MM.1S (cell line): ENCODE measurements at regions not wholly inside any gene's neighbourhood (a gene's known extent, or its start where the extent isn't known, plus 50 kb on each side); places are given as distances from the start of the nearest gene placed in this dataset.

Experiments
- DNase-seq: peaks from one replicate; pipeline ENCODE4 v3.0.0-alpha.2; 2015
- H2AFZ ChIP-seq: fragments of 300-600 bp; sonication (generic); 2 replicates; pipeline ENCODE4 v1.6.0; 2016; ENCODE audit warnings: antibody characterized with exemption, low read length
- H3F3A ChIP-seq: fragments of 300-600 bp; sonication (generic); 2 replicates; pipeline ENCODE4 v1.6.1; 2016; ENCODE audit warnings: mild to moderate bottlenecking, antibody characterized with exemption, low read length, moderate library complexity, mixed read lengths; ENCODE audit not compliant: insufficient read depth
- H3K27ac ChIP-seq: fragments of 300-600 bp; sonication (generic); 2 replicates; pipeline ENCODE4 v1.5.1; 2016; ENCODE audit warnings: mild to moderate bottlenecking, low read length
- H3K27me3 ChIP-seq: fragments of 300-600 bp; sonication (generic); replicated peaks from 2 replicates; pipeline ENCODE4 v1.6.0; 2016; ENCODE audit warnings: low read length; ENCODE audit not compliant: insufficient read depth
- H3K36me3 ChIP-seq: fragments of 300-600 bp; sonication (generic); replicated peaks from 2 replicates; pipeline ENCODE4 v1.6.1; 2016; ENCODE audit warnings: mild to moderate bottlenecking, low read length, mixed read lengths; ENCODE audit not compliant: insufficient read depth
- H3K4me1 ChIP-seq: fragments of 300-600 bp; sonication (generic); 2 replicates; pipeline ENCODE4 v1.6.1; 2016; ENCODE audit warnings: low read length, mixed read lengths
- H3K4me2 ChIP-seq: fragments of 300-600 bp; sonication (generic); 2 replicates; pipeline ENCODE4 v1.6.0; 2016; ENCODE audit warnings: low read depth, low read length
- H3K4me3 ChIP-seq: fragments of 300-600 bp; sonication (generic); 2 replicates; pipeline ENCODE4 v1.5.1; 2016; ENCODE audit warnings: low read length, mixed read lengths
- H3K79me2 ChIP-seq: fragments of 300-600 bp; sonication (generic); 2 replicates; pipeline ENCODE4 v1.6.1; 2016; ENCODE audit warnings: mixed run types, low read length, mixed read lengths
- H3K9ac ChIP-seq: fragments of 300-600 bp; sonication (generic); 2 replicates; pipeline ENCODE4 v1.6.1; 2016; ENCODE audit warnings: low read length, mixed read lengths
- H3K9me2 ChIP-seq: fragments of 300-600 bp; sonication (generic); replicated peaks from 2 replicates; pipeline ENCODE4 v1.6.1; 2016; ENCODE audit warnings: mild to moderate bottlenecking, low read length, mixed read lengths; ENCODE audit not compliant: insufficient read depth
- H3K9me3 ChIP-seq: fragments of 300-600 bp; sonication (generic); replicated peaks from 2 replicates; pipeline ENCODE4 v1.6.1; 2016; ENCODE audit warnings: mild to moderate bottlenecking, low read length, mixed read lengths; ENCODE audit not compliant: insufficient read depth
- H4K20me1 ChIP-seq: fragments of 300-600 bp; sonication (generic); 2 replicates; pipeline ENCODE4 v1.6.1; 2016; ENCODE audit warnings: mild to moderate bottlenecking, low read length, moderate library complexity, mixed read lengths; ENCODE audit not compliant: insufficient read depth
- CTCF ChIP-seq: fragments of 300-600 bp; sonication (generic); IDR thresholded peaks from 2 replicates; pipeline ENCODE4 v1.5.1; 2016; ENCODE audit warnings: antibody characterized with exemption, low read length, mixed read lengths
- EZH2 ChIP-seq: fragments of 300-600 bp; sonication (generic); optimal IDR thresholded peaks from 2 replicates; pipeline ENCODE3; 2017; ENCODE audit warnings: low read depth, mild to moderate bottlenecking, antibody characterized with exemption, low read length, mixed read lengths
- EZH2phosphoT487 ChIP-seq: fragments of 300-600 bp; sonication (generic); IDR thresholded peaks from 2 replicates; pipeline ENCODE4 v1.6.1; 2018; ENCODE audit warnings: antibody characterized with exemption, low read length

DNA sequence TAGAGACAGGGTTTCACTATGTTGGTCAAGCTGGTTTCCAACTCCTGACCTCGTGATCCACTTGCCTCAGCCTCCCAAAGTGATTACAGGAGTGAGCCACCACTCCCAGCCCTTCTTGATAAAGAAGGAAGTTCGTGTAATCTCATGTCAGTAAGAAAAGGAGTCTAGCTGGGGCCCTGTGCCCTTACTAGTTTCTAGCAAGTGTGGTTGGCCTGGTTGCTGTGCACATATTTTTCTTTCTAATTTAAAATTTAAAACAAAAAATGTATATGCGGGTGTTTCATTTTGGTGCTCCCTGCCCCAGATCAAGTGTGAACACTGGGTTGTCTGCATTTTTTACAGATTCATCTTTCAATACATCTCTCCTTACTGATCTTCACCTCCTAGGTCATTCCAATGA, 770.8 kb upstream of the TENM4 start:
- Histone ChIP-seq H3K9ac (no peak overlapping the region), H3K9me2 (no peaks in the 10 kb centered on the region), H3K4me1 (no peaks in the 10 kb centered on the region), H4K20me1 (no peaks in the 10 kb centered on the region), H3F3A (no peaks in the 10 kb centered on the region), H2AFZ (no peak overlapping the region), H3K4me2 (no peak overlapping the region), H3K9me3 (no peaks in the 10 kb centered on the region), H3K36me3 (no peaks in the 10 kb centered on the region), H3K27me3 (no peaks in the 10 kb centered on the region), H3K27ac (no peak overlapping the region), H3K4me3 (no peak overlapping the region), H3K79me2 (no peaks in the 10 kb centered on the region)
- TF ChIP-seq EZH2phosphoT487 = no peak
- no peak for TF ChIP-seq CTCF
- no peak for TF ChIP-seq EZH2
- DNase-seq = no peak

- Histone ChIP-seq H3K36me3 (no peaks in the 10 kb centered on the region), H3K27ac (no peak overlapping the region), H3K9ac (no peak overlapping the region), H3K4me1 (no peaks in the 10 kb centered on the region), H3K27me3 (no peaks in the 10 kb centered on the region), H2AFZ (no peak overlapping the region), H3F3A (no peaks in the 10 kb centered on the region), H4K20me1 (no peaks in the 10 kb centered on the region), H3K4me3 (no peak overlapping the region), H3K9me2 (no peaks in the 10 kb centered on the region), H3K4me2 (no peak overlapping the region), H3K79me2 (no peaks in the 10 kb centered on the region), H3K9me3 (no peaks in the 10 kb centered on the region)
- TF ChIP-seq EZH2phosphoT487 (no peak), CTCF (no peak), EZH2 (no peak)
- no peak for DNase-seq
Measured at GRCh38 chr11:80204021-80204420, 763.2 kb upstream of the TENM4 start.

DNA sequence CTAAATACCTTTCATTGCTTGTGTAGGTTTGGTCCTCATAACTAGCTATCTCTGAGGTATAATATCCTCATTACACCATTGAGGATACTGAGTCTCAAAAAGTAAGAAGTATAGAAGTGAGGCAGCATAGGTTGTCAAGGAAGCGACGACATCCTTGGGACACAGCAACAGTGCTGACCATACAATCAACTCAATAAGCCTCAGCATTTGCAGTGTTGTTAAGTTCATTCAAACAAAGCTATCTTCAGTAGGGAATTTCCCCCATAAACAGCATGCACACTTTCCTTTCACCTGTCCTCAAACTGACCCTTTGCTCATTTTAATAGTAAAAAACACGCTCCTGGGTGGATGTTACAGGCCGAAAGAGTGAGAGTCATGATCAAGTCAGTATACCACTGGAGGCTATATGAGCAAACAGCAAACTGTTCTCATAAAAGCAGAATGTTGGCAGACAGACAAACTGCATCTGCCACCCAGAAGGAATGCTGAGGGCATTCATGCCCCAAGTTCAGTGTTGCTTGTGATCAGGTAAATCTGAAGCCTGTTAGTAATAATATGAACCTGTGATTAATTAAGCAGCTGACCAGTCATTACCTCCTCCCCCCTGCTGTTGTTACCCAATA, 756.2 kb upstream of the TENM4 start:
- Histone ChIP-seq H3F3A (no peaks in the 10 kb centered on the region), H3K4me1 (no peaks in the 10 kb centered on the region), H2AFZ (no peak overlapping the region), H3K27me3 (no peaks in the 10 kb centered on the region), H4K20me1 (no peaks in the 10 kb centered on the region), H3K27ac (no peak overlapping the region), H3K9ac (no peak overlapping the region), H3K9me3 (no peaks in the 10 kb centered on the region), H3K9me2 (no peaks in the 10 kb centered on the region), H3K36me3 (no peaks in the 10 kb centered on the region), H3K4me3 (no peak overlapping the region), H3K4me2 (no peak overlapping the region), H3K79me2 (no peaks in the 10 kb centered on the region)
- DNase-seq = no peak
- TF ChIP-seq EZH2 (no peak), CTCF (no peak), EZH2phosphoT487 (no peak)
